AG04450 (cell line): ENCODE measurements at regions not wholly inside any gene's neighbourhood (a gene's known extent, or its start where the extent isn't known, plus 50 kb on each side); places are given as distances from the start of the nearest gene placed in this dataset.
"Not testable (repeated sequence)": the region's sequence is repeated elsewhere in the genome, so short reads cannot be mapped to it uniquely, and the experiment has no call there.

Source experiments
- CTCF ChIA-PET: fragments of 300-600, 350-600 bp; formaldehyde crosslinking; extraction: SDS; loops from one replicate; lab custom pipeline; 2022; ENCODE audit warnings: antibody characterized with exemption, inconsistent platforms; lab: Charles Lee
- POLR2A ChIA-PET: fragments of 350-600 bp; formaldehyde crosslinking; extraction: SDS; loops from one replicate; lab custom pipeline; 2021; ENCODE audit warnings: antibody characterized with exemption, inconsistent platforms; lab: Yijun Ruan, JAX
- DNase-seq: peaks from one replicate; pipeline ENCODE4 v3.0.0-alpha.2; 2011; ENCODE audit warnings: low read depth, low spot score
- H3K27ac ChIP-seq: one replicate; pipeline ENCODE4 v1.5.1; 2012; ENCODE audit warnings: low read depth, low read length, control low read depth
- H3K27me3 ChIP-seq: one replicate; pipeline ENCODE4 v1.6.0; 2012; ENCODE audit warnings: low read length; ENCODE audit not compliant: control insufficient read depth, insufficient read depth
- H3K4me3 ChIP-seq: 2 replicates; pipeline ENCODE4 v1.5.1; 2011; ENCODE audit warnings: mild to moderate bottlenecking, low read depth, low read length, control low read depth
- H3K9me3 ChIP-seq: 2 replicates; pipeline ENCODE4 v1.5.1; 2012; ENCODE audit warnings: low read length; ENCODE audit not compliant: control insufficient read depth, insufficient read depth
- CTCF ChIP-seq: IDR thresholded peaks from 2 replicates; pipeline ENCODE4 v1.5.1; 2011; ENCODE audit warnings: low read depth, low read length, control low read depth, inconsistent platforms

DNA sequence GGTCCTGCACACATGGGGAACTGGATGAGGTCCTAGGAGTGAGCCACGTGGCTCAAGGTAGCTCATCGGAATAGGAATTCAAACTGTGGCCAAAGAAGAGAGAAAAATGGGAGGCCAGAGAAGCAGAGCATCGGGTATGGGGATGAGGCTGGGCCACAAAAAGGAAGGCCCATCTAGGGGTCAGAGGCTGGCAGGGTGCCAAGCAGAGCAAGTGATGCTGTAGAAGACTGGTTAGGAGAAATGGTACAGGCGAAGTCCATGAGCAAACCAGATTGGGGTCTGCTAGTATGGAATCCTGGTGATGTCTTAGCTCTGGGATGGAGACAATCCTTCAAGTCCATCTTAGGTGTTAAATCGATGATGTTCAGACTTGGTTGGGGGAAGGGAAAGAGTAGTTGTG lies 68.0 kb downstream of the TEX35 start:
- CTCF ChIA-PET: no interaction called here
- POLR2A ChIA-PET: no interaction called here

DNA sequence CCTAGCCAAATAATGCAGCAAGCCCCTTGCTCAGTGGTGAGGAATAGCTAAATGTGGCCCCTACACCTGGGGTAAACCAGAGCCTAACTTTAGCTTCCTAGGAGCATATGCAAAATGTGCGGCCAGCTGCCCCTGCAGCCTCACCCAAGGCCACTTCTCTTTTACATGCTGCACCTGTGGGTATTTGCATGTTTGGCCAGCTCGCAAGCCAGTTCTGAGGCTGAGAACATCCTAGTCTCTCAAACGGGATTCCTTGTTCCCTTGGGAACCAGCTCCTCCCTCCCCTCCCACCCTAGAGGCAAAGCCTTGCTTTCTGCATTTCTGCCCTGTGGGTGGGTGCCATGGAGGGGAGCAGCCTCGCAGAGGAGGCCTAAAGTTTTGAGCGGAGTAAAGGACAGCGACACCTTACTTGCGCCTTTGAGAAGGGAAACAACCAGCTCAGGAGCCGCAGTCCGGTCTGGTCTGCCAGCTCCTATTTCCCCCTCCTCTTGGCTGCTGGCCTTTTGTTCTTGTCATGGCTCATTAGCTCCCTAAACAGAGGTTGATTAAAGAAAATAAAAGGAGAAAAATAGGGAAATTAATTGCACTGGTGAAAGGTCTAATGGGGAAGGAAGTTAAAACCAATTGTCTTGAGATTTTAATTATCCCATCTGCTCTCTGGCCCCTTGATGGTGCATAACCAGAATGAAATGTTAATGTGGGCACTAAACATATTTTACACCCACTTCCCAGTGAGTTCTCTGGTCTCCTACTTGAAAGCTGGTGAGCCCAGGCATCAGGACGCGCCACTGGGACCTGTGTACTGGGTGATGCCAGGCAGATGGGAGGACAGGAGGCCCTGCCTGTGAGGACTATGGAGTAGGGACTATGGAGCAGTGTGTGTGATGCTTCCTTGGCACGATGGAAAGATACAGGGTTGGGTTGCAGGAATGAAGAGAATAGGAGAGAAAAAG lies 68.7 kb downstream of the TEX35 start:
- Histone ChIP-seq H3K27ac (no peak overlapping the region), H3K4me3 (no peak overlapping the region), H3K9me3 (no peaks in the 10 kb centered on the region), H3K27me3 (no peaks in the 10 kb centered on the region)
- no peak for TF ChIP-seq CTCF
- CTCF ChIA-PET: no interaction called here
- no peak for DNase-seq
- POLR2A ChIA-PET: no interaction called here

More for the DNA sequence above, 68.0 kb downstream of the TEX35 start:
- H3K27ac ChIP-seq: no peak overlapping the region
- no peak for DNase-seq
- no peak for TF ChIP-seq CTCF
- H3K4me3 ChIP-seq: no peak overlapping the region
- no peaks in the 10 kb centered on the region for H3K27me3 ChIP-seq
- no peaks in the 10 kb centered on the region for H3K9me3 ChIP-seq

DNA sequence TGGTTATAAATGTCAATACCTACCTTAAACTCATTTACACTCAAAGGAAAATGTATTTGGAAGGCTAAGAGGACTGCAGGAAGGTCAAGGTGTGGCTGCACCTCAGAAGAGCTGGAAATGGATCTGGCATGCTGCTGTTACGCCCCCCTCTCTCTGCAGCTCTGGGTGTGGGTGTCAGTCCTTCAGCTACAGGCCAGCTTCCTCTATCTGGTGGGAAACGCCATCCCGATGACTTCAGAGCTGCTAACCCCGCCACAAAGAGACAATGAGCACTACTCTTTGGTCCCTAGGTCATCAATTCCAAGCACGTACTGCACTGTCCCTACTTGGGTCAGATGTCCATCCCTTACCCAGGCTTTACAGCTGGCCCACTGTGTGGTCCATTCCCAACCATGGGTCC lies 74.2 kb downstream of the TEX35 start:
- ChIA-PET POLR2A (no interaction called here), CTCF (no interaction called here)
- Histone ChIP-seq H3K4me3 (no peak overlapping the region), H3K27me3 (no peaks in the 10 kb centered on the region), H3K27ac (no peak overlapping the region), H3K9me3 (peaks cover 4% of the 10 kb centered on the region; the same call in 1 of the 2 replicates)
- DNase-seq: no peak
- TF ChIP-seq CTCF: no peak

GRCh38 chr1:178587975-178588374 lies 75.1 kb downstream of the TEX35 start:
- ChIA-PET CTCF (no interaction called here), POLR2A (no interaction called here)
- Histone ChIP-seq H3K4me3 (no peak overlapping the region), H3K27ac (no peak overlapping the region), H3K27me3 (no peaks in the 10 kb centered on the region), H3K9me3 (peaks cover 4% of the 10 kb centered on the region; the same call in 1 of the 2 replicates)
- no peak for TF ChIP-seq CTCF
- DNase-seq: no peak

DNA sequence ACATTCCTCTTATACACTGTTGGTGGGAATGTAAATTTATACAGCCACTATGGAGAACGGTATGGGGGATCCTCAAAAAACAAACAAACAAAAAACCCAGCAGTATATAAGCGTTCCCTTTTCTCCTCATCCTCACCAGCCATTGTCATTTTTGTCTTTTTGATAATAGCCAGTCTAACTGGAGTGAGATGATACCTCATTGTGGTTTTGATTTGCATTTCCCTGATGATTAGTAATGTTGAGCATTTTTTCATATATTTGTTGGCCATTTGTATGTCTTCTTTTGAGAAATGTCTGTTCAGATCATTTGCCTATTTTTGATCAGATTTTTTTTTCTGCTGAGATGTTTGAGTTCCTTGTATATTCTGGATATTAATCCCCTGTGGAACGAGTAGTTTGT lies 76.1 kb downstream of the TEX35 start:
- POLR2A ChIA-PET: interaction anchor here (0.6 kb wide), 1 partner anchor 112 kb away, joined by 3 read pairs; no protein-coding TSS in a partner anchor
- H3K27me3 ChIP-seq, H3K27ac ChIP-seq, H3K9me3 ChIP-seq, H3K4me3 ChIP-seq, DNase-seq, CTCF ChIA-PET: not testable (repeated sequence)

DNA sequence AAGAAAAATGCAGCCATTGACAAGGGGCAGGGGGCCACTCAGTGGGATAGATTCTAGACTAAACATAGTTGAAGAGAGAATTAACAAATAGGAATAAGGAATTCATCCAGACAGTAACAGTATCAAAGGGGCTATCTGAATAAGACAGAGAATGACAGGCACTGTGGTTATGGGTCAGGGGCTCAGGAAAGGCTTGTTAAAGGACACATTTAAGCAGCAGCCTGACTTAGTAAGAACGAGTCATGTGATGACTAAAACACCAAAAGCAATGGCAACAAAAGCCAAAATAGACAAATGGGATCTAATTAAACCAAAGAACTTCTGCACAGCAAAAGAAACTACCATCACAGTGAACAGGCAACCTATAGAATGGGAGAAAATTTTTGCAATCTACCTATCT lies 78.9 kb downstream of the TEX35 start:
- CTCF ChIA-PET, DNase-seq: not testable (repeated sequence)

More for the DNA sequence above, 78.9 kb downstream of the TEX35 start:
- POLR2A ChIA-PET, H3K4me3 ChIP-seq, H3K9me3 ChIP-seq, H3K27ac ChIP-seq, H3K27me3 ChIP-seq: not testable (repeated sequence)
